ENCODE measurements at regions not wholly inside any gene's neighbourhood (a gene's known extent, or its start where the extent isn't known, plus 50 kb on each side); places are given as distances from the start of the nearest gene placed in this dataset.

DNA sequence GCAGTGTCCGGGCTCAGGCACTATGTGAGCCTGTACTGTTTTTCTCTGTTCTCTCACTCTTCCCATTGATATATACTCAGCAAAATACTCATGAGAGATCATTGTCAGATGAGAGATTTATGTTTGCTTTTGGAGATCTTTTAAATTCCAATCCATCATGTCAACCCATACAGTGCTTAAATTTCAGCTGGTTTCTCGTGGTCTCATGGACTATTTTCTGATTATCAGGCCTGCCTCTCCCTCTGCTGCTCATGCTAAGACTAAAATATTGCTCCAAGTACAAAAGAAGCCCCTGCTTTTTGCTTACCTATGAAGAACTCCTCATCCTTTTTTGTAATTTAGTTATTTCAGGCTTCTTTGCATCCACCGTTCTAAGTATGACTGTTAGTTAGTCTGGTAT is 547.2 kb downstream of the KCNJ2 start:
- TF ChIP-seq CTCF (optimal IDR thresholded peaks at IDR 0.05 in 1 of 3, IDR thresholded peaks at IDR 0.05 in 1 of 3, conservative IDR thresholded peaks at IDR 0.05 in 1 of 3; ENCODE audit: extremely low read depth in 1 of 3, insufficient read depth in 2 of 3, low read length in 3 of 3) (no peak), EZH2 (IDR thresholded peaks at IDR 0.05; ENCODE audit: low read length) (no peak)

Data from keratinocyte (primary cell).